Stimulated activated CD4-positive, alpha-beta T cell treated with anti-CD3 and anti-CD28 coated beads, Interleukin-2, amount 100 ng/mL, for 4 hours (primary cell): ENCODE measurements at regions not wholly inside any gene's neighbourhood (a gene's known extent, or its start where the extent isn't known, plus 50 kb on each side); places are given as distances from the start of the nearest gene placed in this dataset.
"Not testable (repeated sequence)": the region's sequence is repeated elsewhere in the genome, so short reads cannot be mapped to it uniquely, and the experiment has no call there.

ENCODE experiments used
- DNase-seq: peaks from one replicate; pipeline ENCODE4 v3.0.0-alpha.2; 2020; ENCODE audit warnings: low read depth

DNA sequence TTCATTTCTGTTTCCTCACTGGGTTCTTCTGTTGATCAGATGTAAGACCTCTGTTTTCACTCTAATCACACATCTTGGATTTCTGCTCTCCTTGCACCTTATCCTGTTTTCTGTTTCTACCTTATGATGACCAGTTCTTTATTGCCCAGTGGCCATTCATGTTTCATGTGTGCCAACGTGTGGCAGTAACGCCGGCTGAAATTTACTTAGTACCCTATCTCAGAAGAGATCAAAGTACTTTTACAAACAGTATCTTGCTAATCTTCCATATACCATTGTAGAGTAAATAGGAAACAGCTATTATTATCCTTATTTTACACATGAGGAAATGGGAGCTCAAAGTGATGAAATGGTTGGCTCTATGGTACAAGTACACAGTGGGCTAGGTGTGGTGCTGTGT lies 74.0 kb downstream of the GATA3 start:
- DNase-seq = no peak

DNA sequence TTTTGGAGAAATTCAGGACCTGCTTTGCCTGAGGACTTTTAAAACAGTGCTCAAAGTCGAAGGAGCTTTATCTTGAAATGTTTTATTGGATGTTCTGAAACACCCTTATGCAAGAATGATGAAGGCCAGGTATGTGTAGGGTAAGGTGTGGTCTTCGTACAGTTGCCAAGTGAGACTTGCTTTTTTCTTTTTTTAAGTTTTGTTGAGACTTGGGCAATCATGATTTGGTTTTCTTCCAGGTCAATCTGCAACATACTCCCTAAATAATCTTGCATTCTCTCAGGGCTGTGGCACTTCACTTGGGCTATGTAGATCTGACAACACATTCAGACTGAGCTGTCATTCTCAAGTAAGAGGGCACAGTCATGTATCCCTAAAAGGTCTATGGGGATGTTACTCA lies 75.0 kb downstream of the GATA3 start:
- DNase-seq = no peak

DNA sequence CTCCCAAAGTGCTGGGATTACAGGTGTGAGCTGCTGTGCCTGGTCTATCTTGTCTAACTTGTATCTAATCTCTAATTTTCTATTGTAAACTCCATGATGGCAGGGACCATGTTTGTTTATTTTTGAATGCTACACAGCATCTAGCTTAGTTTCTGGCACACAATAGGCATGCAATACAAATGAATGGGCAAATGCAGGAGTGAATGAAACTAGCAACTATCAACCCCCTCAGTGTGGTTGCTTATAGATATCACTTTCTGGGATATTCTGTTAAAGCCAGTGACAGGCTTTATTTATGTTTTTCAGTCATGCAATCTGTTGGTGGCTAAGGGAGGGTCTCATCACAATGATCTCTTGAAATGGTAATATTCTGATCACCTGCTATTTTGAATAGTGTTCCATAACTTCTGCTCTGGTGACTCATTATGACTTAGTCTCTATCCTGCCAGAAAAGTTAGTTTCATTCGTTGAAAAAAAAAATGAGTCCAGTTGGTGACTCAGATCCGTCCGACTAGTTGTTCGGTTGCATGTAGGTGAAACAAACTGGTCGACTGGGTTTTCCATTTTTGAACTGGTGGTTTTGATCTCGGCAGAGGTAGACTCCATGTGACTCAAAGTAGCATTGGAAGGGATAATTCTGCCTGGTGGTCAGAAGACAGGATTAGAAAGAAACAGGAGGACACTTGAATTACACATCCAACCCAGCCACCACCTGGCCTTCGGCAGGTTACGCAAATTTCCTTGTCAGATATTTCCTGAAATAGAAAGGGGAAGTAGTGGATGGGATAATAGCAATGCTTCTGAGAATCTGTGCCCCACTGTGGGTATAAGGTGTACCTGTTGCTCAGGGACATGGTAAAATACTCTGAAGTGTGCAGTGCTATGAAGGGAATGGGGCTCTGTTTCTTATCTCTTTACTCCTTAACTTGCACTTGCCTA lies 76.8 kb downstream of the GATA3 start:
- DNase-seq = no peak

DNA sequence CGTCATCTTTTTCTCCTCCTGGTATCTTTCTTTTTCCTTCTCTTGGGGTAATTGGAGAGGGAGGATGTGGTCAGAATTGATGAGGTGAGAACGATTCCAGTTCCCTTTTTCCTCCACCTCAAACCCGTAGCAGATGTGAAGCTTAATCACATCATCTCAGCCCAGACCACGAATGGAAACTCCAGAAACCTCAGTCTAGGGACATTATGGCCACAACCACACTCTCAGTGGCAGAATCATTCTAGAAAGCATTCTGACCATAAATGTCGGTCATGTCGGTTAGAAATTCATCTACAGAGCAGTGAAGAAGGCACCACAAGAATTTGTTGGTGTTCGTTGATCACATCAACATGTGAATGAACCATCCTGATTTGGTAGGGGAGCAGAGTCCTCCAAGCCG lies 78.7 kb downstream of the GATA3 start:
- DNase-seq = no peak

DNA sequence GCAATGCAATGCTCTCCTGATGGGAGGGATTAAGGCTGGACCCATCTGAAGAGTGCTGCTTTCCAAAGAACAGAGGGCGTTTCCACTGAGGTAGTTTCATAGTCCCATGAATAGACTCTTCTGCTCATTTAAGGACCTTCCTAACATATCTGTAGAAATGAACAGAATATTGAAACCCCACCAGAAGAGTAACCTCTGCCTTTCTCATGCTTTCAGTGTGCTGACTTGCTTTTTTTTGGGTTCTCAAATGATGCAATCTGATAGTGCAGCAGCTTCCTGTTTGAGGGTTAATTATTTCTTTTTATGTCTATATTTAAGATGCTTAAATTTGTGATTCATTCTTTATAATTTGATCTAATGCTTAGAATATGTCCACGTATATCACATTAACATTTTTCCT lies 82.2 kb downstream of the GATA3 start:
- no peak for DNase-seq

DNA sequence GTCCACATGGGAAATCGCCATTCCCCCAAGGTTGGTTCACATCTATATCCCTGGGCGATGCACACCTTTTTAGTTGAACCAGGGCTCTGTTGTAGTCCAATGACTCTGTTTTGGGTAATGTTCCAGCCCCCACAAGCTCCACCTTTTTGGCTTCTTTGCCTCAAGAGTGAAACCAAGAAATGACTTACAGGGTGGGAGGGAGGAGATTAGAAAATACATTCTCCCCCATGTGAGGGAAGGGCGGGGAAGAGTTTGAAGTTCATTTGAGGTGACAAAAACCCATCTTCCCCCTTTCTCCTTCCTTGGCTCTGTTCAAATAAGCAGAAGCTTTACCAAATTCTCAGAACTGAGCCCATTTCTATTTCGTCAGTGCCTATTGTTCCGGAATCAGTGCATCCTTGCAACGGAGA lies 82.8 kb downstream of the GATA3 start:
- DNase-seq = peak; percentile 19

DNA sequence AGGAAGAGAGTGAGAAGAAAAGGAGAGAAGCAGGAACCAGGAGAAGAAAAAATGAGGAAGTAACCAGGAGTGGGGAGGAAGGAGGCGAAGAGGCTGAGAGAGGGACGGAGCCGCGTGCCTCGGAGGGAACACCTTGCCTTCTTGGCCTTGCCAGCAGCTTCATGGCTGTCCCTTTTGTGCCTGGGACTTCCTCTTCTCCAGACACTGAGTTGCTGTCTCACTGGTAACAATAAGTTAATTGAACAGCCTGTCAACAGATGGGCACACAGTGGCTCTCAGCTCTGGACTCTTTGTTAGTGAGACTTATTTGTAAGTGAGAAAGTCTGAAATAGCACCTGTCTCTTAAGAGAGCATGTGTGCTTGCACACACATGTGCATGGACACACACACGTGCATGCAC lies 83.2 kb downstream of the GATA3 start:
- no peak for DNase-seq

DNA sequence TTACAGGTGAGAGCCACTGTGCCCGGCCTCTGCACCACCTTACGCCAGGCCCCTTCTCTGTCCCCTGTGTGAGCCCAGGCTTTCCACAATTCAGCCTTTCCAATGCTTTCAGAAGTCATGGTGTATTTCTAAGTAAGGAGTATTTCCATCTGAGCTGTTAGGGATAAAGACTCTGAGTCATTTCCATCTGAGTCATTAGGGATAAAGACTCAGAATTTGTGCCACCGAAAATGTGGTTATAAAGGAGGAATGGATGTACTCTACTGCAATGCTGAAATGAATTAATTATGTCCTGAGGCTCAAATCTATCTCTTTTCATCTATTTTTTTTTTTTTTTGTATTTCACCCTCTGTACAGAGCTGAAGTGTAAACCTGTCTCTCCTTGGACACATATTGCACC lies 84.0 kb downstream of the GATA3 start:
- DNase-seq = no peak

DNA sequence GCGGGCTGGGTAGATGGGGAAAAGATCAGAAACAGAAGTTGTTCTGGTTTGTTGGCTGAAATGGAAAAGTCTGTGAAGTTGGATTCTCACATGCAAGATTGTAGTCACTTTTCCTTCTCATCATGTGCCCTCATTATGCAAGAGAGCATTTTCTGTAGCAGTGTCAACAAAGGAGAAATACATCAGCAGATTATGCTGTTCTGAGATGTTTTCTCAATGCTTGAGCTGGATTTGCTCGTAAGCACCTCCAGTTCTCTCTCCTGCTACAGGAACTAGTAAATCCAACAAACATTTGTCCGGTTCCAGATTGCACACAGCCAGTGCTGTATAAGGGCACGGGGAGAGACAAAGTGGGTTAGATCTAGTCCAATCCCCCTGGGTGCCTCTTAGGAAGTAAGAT lies 90.0 kb downstream of the GATA3 start:
- DNase-seq = no peak

DNA sequence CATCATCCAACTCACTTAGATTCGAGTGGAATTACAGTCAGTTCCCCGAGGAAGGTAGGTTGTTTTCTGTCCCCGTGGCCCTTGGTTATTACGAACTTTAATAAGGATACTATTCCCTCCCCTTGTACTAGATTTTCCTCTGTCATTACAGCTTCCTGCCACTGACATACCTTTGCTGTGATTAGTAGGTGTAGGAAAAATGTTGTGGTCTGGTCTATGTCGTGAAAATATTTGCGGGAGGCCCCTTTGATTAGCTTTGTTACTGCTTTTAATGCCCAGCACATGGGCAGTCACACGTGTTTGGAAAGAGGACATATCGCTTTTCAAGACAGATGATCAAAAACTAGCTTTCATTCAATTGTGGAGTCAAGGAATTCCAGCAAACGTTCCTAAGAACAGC lies 92.2 kb downstream of the GATA3 start:
- no peak for DNase-seq

DNA sequence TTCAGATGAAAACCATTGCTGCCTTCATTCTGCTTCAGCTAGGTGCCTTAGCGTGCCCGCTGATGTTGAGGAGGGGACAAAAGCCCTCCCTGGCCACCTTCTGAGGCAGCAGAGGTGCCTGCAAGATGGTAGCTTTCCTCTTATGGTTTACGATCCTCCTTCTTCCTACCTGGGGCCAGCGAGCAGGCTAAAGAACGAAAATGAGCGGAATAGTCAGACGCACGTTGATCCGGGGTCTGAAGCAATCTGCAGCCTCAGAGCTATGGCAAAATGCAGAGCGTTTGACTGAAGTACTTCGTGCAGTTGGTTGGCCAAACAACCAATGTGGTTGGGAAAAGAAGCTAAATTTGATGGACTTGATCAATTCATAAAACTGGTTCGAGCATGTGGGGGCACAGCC lies 95.5 kb downstream of the GATA3 start:
- no peak for DNase-seq

DNA sequence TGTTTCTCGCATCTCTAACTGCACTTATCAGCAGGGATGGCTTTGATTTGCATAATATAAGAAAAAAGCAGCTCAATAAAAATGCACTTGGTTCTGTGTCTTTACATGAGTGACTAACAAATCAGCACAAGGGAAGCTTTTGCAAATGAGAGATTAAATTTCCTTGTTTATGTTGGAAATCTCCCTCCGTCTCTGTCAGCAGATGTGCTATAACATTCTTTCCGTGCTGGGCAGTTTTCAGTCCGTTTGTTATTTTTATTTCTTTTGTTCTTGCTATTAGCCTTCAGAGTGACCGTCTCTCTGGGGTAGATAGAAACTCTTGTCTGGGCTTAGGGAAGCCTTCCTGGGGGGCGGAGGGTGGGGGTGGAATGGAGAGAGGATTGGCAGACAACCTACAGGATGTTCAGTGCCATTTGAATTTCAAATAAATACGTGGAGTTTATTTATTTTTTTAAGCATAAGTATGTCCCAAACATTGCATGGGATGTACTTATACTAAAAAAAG lies 96.0 kb downstream of the GATA3 start:
- no peak for DNase-seq

DNA sequence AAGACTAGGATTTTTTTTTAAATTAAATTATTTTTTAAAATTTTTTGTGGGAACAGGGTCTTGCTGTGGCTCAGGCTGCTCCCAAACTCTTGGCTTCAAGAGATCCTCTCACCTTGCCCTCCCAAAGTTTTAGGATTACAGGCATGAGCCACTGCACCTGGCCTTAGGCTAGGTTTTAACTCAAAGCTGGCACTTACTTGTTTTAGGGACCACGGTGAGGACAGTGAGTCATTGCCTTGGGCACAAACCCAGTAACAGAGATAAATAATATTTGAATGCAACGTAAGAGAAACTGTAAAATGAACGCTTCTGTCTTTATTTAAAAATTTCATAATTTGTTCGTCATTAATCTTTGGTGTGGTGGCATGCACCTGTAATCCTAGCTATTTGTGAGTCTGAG lies 96.6 kb downstream of the GATA3 start:
- no peak for DNase-seq

DNA sequence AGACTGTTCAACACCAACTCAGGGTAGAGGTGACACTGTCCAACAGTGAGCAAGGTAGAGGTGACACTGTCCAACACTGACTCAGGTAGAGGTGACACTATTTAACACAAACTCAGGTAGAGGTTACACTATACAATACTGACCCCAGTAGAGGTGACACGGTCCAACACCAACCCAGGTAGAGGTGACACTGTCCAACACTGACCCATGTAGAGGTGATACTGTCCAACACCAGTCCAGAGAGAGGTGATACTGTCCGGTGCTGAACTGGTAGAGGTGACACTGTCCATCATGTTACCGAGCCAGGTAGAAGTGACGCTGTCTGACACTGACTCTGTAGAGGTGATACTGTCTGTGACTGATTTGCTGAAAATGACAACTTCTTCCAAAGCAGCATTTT lies 102.4 kb downstream of the GATA3 start:
- no peak for DNase-seq

DNA sequence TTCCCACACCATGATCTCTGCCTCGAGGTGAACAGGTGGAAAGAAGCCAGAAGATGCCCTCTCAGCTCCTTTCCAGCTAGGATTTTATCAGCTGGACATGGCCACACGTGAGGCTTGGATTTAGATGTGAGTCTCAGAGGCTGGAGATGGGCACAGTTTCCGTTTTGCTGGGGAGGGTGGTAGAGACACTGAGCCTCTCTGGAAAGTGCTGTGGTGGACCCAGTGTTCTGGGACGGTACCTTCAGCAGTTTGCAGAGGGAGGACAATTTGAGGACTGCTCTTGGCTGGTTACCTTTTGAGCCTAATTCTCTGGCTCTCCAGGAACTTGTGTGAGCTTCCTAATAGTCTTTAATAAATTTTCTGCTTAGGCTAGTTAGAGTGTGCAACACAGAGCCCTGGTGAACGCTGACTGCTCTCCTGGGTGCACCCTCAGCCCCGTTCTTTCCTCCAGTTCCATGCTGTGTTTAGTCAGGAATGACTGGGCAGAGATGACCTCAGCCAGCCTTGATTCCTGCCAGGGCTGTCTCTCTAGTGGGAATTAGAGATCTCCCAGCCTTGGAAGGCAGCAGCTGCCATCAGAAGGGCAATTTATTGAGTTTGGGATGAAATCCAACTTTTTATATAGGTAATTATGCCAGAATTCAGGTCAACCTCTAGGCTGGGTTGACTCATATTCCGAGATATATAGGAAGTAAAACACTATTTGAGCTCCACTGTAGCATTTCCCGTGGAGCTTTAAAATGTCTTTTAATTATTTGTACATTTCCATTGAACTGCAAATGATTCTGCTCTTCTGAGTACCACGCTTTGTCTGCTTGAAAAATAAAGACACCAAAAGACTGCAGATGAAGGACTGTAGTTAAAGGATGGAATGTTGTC lies 103.9 kb downstream of the GATA3 start:
- no peak for DNase-seq

DNA sequence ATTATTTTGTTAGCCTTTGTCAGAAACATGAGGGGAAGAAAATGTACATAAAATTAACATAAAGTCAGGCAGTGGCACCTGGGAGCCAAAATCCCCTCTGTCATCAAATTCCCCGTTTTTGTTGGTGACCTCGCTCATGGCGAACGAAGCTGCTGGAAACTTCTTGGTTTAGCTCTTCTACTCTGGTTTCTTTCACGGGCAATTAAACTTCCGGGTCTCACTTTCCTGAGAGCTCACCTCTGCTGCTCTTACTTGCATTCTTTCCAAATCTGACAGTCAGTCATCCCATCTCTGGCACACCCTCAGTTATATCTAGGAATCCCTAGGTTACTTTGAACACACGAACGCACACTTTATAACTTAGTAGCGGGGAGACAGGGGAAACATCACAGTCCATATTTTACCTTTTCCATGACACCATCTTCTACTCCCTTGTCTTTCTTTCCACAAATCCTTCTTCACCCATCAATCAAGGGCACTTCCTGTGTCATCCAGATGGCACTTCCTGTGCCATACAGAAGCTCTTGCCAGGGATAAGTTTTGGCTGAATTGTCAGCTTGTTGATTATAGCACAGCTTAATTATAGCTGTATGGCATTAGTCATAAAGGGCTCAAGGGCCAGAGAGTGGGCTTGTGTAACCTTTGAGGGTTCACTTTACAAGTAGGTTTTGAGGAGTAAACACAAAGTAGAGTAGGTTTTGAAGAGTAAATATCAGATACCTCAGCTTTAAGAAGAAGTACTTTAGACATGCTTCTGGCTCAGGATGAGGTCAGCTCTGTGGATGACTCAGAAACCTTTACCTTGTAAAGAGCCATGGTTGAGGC lies 105.1 kb downstream of the GATA3 start:
- no peak for DNase-seq

DNA sequence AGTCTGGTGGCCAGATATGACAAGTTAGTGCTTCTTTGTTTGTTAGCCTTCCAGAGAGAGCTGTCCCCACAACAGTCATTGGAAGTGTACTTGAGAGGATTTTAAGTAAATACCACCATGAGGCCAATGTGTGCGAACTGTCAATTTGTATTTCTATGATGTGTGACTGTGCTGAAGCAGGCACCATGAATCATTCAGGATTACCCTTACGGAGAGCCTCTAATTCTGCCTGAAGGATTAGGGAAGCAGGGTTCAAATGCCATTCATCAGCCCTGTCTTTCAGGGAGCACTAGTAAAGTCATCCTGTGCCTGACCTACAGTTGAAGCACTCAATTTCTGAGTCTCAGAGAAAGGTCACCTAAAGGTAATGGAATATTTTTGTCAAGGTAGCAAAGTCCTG lies 109.3 kb downstream of the GATA3 start:
- DNase-seq = no peak

DNA sequence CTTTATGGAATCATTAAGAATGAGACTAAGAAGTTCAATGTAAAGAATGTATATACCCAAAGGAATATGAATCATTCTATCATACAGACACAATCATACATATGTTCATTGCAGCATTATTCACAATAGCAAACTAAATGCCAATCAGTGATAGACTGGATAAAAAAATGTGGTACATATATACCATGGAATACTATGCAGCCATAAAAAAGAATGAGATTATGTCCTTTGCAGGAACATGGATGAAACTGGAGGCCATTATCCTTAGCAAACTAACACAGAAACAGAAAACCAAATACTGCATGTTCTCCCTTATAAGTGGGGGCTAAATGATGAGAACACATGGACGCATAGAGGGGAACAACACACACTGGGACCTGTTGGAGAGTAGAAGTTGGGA lies 110.2 kb downstream of the GATA3 start:
- DNase-seq = not testable (repeated sequence)

DNA sequence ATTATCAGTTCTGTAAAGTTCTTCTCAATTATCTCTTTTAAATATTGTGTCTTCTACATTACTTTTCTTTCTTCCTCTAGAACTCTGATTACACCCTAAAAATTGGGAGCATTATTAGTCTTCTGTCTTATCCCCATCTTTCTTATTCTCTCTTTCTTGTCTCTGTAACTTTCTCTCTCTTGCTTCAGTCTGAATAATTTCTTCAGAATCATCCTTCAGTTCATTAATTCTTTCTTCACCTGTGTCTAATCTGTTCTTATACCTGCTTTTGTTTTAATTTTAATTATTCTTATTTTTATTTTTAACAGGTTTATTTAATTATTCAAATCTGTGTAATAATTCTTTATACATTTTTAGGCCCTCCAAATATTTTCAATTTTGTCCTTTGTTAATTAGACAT lies 114.3 kb downstream of the GATA3 start:
- no peak for DNase-seq

DNA sequence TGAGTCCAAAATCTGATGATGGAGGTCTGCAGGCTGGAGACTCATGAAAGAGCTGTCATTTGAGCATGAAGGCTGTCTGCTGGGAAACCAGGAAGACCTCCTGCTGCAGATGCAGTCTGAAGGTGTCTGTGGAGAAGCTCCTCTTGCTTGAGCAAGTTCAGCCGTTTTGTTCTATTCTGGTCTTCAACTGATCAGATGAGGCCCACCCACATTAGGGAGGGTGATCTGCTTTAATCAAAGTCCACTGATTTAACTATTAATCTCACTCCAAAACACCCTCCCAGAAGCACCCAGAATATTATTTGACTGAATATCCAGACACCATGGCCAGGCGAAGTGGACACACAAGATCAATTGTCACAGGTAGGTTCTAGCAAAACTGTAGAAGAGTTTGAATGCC lies 116.5 kb downstream of the GATA3 start:
- no peak for DNase-seq

DNA sequence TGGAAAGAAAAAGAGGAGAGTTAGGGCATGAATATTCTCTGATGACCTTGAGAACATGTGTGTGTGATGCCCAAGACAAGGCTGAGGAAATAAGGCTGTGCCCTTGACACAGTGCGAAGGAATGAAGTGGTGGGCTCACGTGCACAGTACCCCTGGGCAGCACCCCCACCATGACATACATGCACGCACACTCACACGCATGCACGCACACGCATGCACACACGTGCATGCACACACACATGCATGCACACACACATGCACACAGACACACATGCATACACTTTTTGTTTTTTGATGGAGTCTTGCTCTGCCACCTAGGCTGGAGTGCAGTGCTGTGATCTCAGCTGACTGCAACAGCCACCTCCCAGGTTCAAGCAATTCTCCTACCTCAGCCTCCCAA lies 118.1 kb downstream of the GATA3 start:
- DNase-seq = no peak

DNA sequence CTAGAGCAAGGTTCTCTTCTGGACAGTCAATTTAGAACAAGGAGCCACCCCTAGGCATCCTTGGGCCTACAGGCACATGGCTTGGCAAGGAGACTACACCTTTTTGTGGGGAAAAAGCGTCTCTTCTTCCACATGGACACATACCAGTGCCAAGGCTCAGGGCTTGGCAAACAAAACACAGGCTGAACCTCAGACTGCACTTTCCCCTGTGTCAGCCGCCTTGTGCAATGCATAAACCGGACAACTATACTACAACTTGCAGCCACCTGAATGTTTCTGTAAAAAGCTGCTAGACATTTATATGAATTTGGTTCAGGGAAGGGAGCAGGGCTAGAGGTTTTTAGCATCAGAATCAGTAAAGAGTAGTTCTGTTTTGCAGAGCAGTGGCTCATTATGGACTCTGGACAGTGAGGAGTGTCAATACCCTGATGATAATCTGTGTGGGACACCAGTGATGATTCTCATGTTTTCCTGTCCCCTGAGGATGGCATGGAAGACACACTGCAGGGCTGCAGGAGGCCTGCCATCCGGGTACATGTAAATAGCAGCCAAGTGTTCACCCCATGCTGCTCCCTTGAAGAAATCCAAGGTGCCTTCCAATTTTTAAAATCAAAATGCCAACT lies 118.9 kb downstream of the GATA3 start:
- no peak for DNase-seq
